GM19043 (cell line): ENCODE measurements at regions not wholly inside any gene's neighbourhood (a gene's known extent, or its start where the extent isn't known, plus 50 kb on each side); places are given as distances from the start of the nearest gene placed in this dataset.
"Not testable (repeated sequence)": the region's sequence is repeated elsewhere in the genome, so short reads cannot be mapped to it uniquely, and the experiment has no call there.

Source experiments
- ATAC-seq: cut with Tn5 transposase; IDR thresholded peaks from one replicate; pipeline ENCODE4 v1.9.1; 2021; ENCODE audit warnings: low read depth; ENCODE audit not compliant: unreplicated experiment

- no peak for ATAC-seq
Observed at GRCh38 chr18:22067109-22067508, 102.3 kb upstream of the GATA6 start.

GRCh38 chr18:22067682-22068081 lies 101.7 kb upstream of the GATA6 start:
- ATAC-seq: no peak

GRCh38 chr18:22068784-22069183 lies 100.6 kb upstream of the GATA6 start:
- ATAC-seq: not testable (repeated sequence)

- ATAC-seq: no peak
Observed at GRCh38 chr18:22069916-22070315, 99.5 kb upstream of the GATA6 start.

GRCh38 chr18:22073411-22073810 lies 96.0 kb upstream of the GATA6 start:
- ATAC-seq: no peak

GRCh38 chr18:22074282-22075070 lies 94.9 kb upstream of the GATA6 start:
- no peak for ATAC-seq

GRCh38 chr18:22080035-22080434 lies 89.4 kb upstream of the GATA6 start:
- ATAC-seq: no peak

GRCh38 chr18:22082408-22082807 lies 87.0 kb upstream of the GATA6 start:
- ATAC-seq: no peak

GRCh38 chr18:22084547-22084946 lies 84.8 kb upstream of the GATA6 start:
- no peak for ATAC-seq

- no peak for ATAC-seq
Observed at GRCh38 chr18:22086973-22087372, 82.4 kb upstream of the GATA6 start.

- ATAC-seq: no peak
Observed at GRCh38 chr18:22088029-22088428, 81.4 kb upstream of the GATA6 start.

- ATAC-seq: no peak
Observed at GRCh38 chr18:22088996-22089640, 80.3 kb upstream of the GATA6 start.

GRCh38 chr18:22091341-22091740 lies 78.0 kb upstream of the GATA6 start:
- ATAC-seq: no peak

- no peak for ATAC-seq
Observed at GRCh38 chr18:22093731-22094357, 75.5 kb upstream of the GATA6 start.

- no peak for ATAC-seq
Observed at GRCh38 chr18:22094358-22094734, 75.0 kb upstream of the GATA6 start.

- no peak for ATAC-seq
Observed at GRCh38 chr18:22098563-22098989, 70.8 kb upstream of the GATA6 start.

GRCh38 chr18:22099925-22100324 lies 69.5 kb upstream of the GATA6 start:
- no peak for ATAC-seq

GRCh38 chr18:22101731-22102130 lies 67.7 kb upstream of the GATA6 start:
- no peak for ATAC-seq

- ATAC-seq: no peak
Observed at GRCh38 chr18:22102953-22103646, 66.3 kb upstream of the GATA6 start.

GRCh38 chr18:22103647-22104031 lies 65.8 kb upstream of the GATA6 start:
- no peak for ATAC-seq
